H9 (cell line): ENCODE measurements at regions not wholly inside any gene's neighbourhood (a gene's known extent, or its start where the extent isn't known, plus 50 kb on each side); places are given as distances from the start of the nearest gene placed in this dataset.

Source experiments
- DNase-seq: peaks from one replicate; pipeline ENCODE4 v3.0.0-alpha.2; 2017
- H2AFZ ChIP-seq: one replicate; pipeline ENCODE4 v1.6.1; 2013; ENCODE audit warnings: mild to moderate bottlenecking, low read length, control low read depth, moderate library complexity
- H2AK5ac ChIP-seq: 2 replicates; pipeline ENCODE4 v1.6.1; 2013; ENCODE audit warnings: low read length, control low read depth, mixed read lengths; ENCODE audit not compliant: insufficient read length
- H2BK120ac ChIP-seq: one replicate; pipeline ENCODE4 v1.6.1; 2013; ENCODE audit warnings: low read depth, mild to moderate bottlenecking, low read length, control low read depth, inconsistent platforms; ENCODE audit not compliant: poor library complexity, severe bottlenecking
- H2BK12ac ChIP-seq: 2 replicates; pipeline ENCODE4 v1.6.1; 2013; ENCODE audit warnings: low read length, control low read depth, mixed read lengths, low read depth; ENCODE audit not compliant: insufficient read length
- H2BK15ac ChIP-seq: 2 replicates; pipeline ENCODE4 v1.6.1; 2013; ENCODE audit warnings: low read depth, low read length, control low read depth
- H2BK20ac ChIP-seq: one replicate; pipeline ENCODE4 v1.6.1; 2013; ENCODE audit warnings: low read depth, mild to moderate bottlenecking, low read length, control low read depth, inconsistent platforms; ENCODE audit not compliant: poor library complexity, severe bottlenecking
- H2BK5ac ChIP-seq: 2 replicates; pipeline ENCODE4 v1.6.1; 2013; ENCODE audit warnings: low read length, control low read depth, mixed read lengths; ENCODE audit not compliant: insufficient read length
- H3K14ac ChIP-seq: 2 replicates; pipeline ENCODE4 v1.6.1; 2013; ENCODE audit warnings: low read length, control low read depth; ENCODE audit not compliant: insufficient read depth
- H3K18ac ChIP-seq: 2 replicates; pipeline ENCODE4 v1.6.1; 2013; ENCODE audit warnings: low read depth, mild to moderate bottlenecking, mixed read lengths, low read length, control low read depth; ENCODE audit not compliant: insufficient read length
- H3K23ac ChIP-seq: 2 replicates; pipeline ENCODE4 v1.6.1; 2013; ENCODE audit warnings: low read length, control low read depth, mixed read lengths, low read depth; ENCODE audit not compliant: insufficient read length
- H3K23me2 ChIP-seq: 2 replicates; pipeline ENCODE4 v1.6.1; 2013; ENCODE audit warnings: low read depth, mild to moderate bottlenecking, mixed read lengths, low read length, control low read depth; ENCODE audit not compliant: insufficient read length, poor library complexity, severe bottlenecking
- H3K27ac ChIP-seq: 2 replicates; pipeline ENCODE4 v1.5.1; 2013; ENCODE audit warnings: low read length, control low read depth, mixed read lengths, low read depth; ENCODE audit not compliant: insufficient read length
- H3K27me3 ChIP-seq: 2 replicates; pipeline ENCODE4 v1.6.1; 2013; ENCODE audit warnings: low read length, control low read depth, inconsistent platforms; ENCODE audit not compliant: insufficient read depth
- H3K4ac ChIP-seq: 2 replicates; pipeline ENCODE4 v1.6.1; 2013; ENCODE audit warnings: low read depth, mild to moderate bottlenecking, control low read depth, inconsistent platforms, low read length, moderate library complexity
- H3K4me1 ChIP-seq: 2 replicates; pipeline ENCODE4 v1.6.1; 2013; ENCODE audit warnings: low read length, control low read depth, inconsistent platforms; ENCODE audit not compliant: insufficient read depth
- H3K4me2 ChIP-seq: 2 replicates; pipeline ENCODE4 v1.6.1; 2013; ENCODE audit warnings: low read length, control low read depth, mixed read lengths; ENCODE audit not compliant: insufficient read length, insufficient read depth
- H3K56ac ChIP-seq: 2 replicates; pipeline ENCODE4 v1.6.1; 2013; ENCODE audit warnings: low read depth, mild to moderate bottlenecking, mixed read lengths, low read length, control low read depth; ENCODE audit not compliant: insufficient read length
- H3K79me1 ChIP-seq: 2 replicates; pipeline ENCODE4 v1.6.1; 2013; ENCODE audit warnings: low read depth, mild to moderate bottlenecking, moderate library complexity, low read length, control low read depth, inconsistent platforms; ENCODE audit not compliant: insufficient read depth, poor library complexity, severe bottlenecking
- H3K79me2 ChIP-seq: 2 replicates; pipeline ENCODE4 v1.6.1; 2013; ENCODE audit warnings: low read length, control low read depth, inconsistent platforms; ENCODE audit not compliant: insufficient read depth
- H3K9ac ChIP-seq: 2 replicates; pipeline ENCODE4 v1.6.1; 2013; ENCODE audit warnings: low read length, control low read depth, mixed read lengths; ENCODE audit not compliant: insufficient read length; ENCODE audit errors: extremely low read depth
- H3K9me3 ChIP-seq: one replicate; pipeline ENCODE4 v1.6.1; 2013; ENCODE audit warnings: low read depth, low read length, inconsistent platforms; ENCODE audit not compliant: control insufficient read depth
- H3T11ph ChIP-seq: one replicate; pipeline ENCODE4 v1.6.1; 2013; ENCODE audit warnings: mild to moderate bottlenecking, low read length, control low read depth, inconsistent platforms
- H4K20me1 ChIP-seq: one replicate; pipeline ENCODE4 v1.6.1; 2013; ENCODE audit not compliant: control insufficient read depth, insufficient read length, insufficient read depth
- H4K5ac ChIP-seq: 2 replicates; pipeline ENCODE4 v1.6.1; 2013; ENCODE audit warnings: low read depth, mild to moderate bottlenecking, mixed read lengths, low read length, control low read depth; ENCODE audit not compliant: insufficient read length
- H4K8ac ChIP-seq: replicated peaks from 2 replicates; pipeline ENCODE4 v1.6.1; 2013; ENCODE audit warnings: low read length, control low read depth, mixed read lengths, low read depth; ENCODE audit not compliant: insufficient read length
- H4K91ac ChIP-seq: 2 replicates; pipeline ENCODE4 v1.6.1; 2013; ENCODE audit warnings: low read depth, mild to moderate bottlenecking, moderate library complexity, mixed read lengths, low read length, control low read depth; ENCODE audit not compliant: insufficient read length
- H3K27ac Mint-ChIP-seq, 3 experiments: 2 replicates in 2 of 3; 3 replicates in 1 of 3; pipeline ENCODE4 v1.8.0; 2020 to 2021; ENCODE audit warnings: mixed read lengths in 3 of 3, mild to moderate bottlenecking in 1 of 3, moderate library complexity in 1 of 3
- H3K27me3 Mint-ChIP-seq: 2 replicates; pipeline ENCODE4 v1.8.0; 2021; ENCODE audit warnings: low read depth, mild to moderate bottlenecking, moderate library complexity, mixed read lengths
- H3K36me3 Mint-ChIP-seq, 3 experiments: 2 replicates in 2 of 3; 3 replicates in 1 of 3; pipeline ENCODE4 v1.8.0; 2020 to 2021; ENCODE audit warnings: low read depth in 3 of 3, mixed read lengths in 3 of 3; ENCODE audit not compliant: insufficient read depth in 1 of 3
- H3K4me1 Mint-ChIP-seq, 2 experiments: 2 replicates each; pipeline ENCODE4 v1.8.0; 2020; ENCODE audit warnings: mixed read lengths in 2 of 2
- H3K4me3 Mint-ChIP-seq, 2 experiments: 2 replicates in 1 of 2; 3 replicates in 1 of 2; pipeline ENCODE4 v1.8.0; 2020 to 2021; ENCODE audit warnings: mild to moderate bottlenecking in 2 of 2, mixed read lengths in 2 of 2, moderate library complexity in 1 of 2
- H3K9me3 Mint-ChIP-seq, 2 experiments: 2 replicates in 1 of 2; 3 replicates in 1 of 2; pipeline ENCODE4 v1.8.0; 2020; ENCODE audit warnings: mild to moderate bottlenecking in 2 of 2, mixed read lengths in 2 of 2, moderate library complexity in 1 of 2
- WGBS: extraction: QIAGEN DNeasy Blood & Tissue Kit; methylation state at CpG from one replicate; pipeline ENCODE4 v1.1.7; 2013; ENCODE audit warnings: missing lambda C conversion rate, low lambda C conversion rate, mixed read lengths; ENCODE audit not compliant: insufficient read length; ENCODE audit errors: extremely low coverage; 5-methylcytosine and 5-hydroxymethylcytosine counted together
- TF ChIP-seq, protein P1 (sequence below): fragments of 200-600 bp; sonication (generic); conservative IDR thresholded peaks from 3 replicates; pipeline ENCODE4 v1.8.0; 2021; ENCODE audit warnings: antibody characterized with exemption, mild to moderate bottlenecking

GRCh38 chr4:126752702-126753101, 880.1 kb upstream of the INTU start:
- no peaks in the 10 kb centered on the region for H3K79me2 ChIP-seq
- H4K91ac ChIP-seq = no peak overlapping the region
- H2BK12ac ChIP-seq = no peak overlapping the region
- Mint-ChIP-seq H3K9me3 (no peaks in the 10 kb centered on the region; a peak in 1 of 5 replicates), H3K27ac (no peak overlapping the region; a peak in 1 of 7 replicates), H3K4me1 (no peaks in the 10 kb centered on the region), H3K36me3 (no peaks in the 10 kb centered on the region), H3K27me3 (no peaks in the 10 kb centered on the region), H3K4me3 (no peak overlapping the region)
- H4K8ac ChIP-seq = no peak overlapping the region
- H3T11ph ChIP-seq = no peak overlapping the region
- no peak overlapping the region for H3K27ac ChIP-seq
- H3K9me3 ChIP-seq = no peaks in the 10 kb centered on the region
- H3K4me1 ChIP-seq = no peaks in the 10 kb centered on the region
- no peaks in the 10 kb centered on the region for H3K23me2 ChIP-seq
- no peak overlapping the region for H3K18ac ChIP-seq
- H3K27me3 ChIP-seq = no peaks in the 10 kb centered on the region
- H3K14ac ChIP-seq = no peak overlapping the region
- H2BK5ac ChIP-seq = no peak overlapping the region
- no peak overlapping the region for H3K23ac ChIP-seq
- H2AFZ ChIP-seq = no peak overlapping the region
- no peak overlapping the region for H2AK5ac ChIP-seq
- H4K20me1 ChIP-seq = no peaks in the 10 kb centered on the region
- H3K9ac ChIP-seq = no peak overlapping the region
- no peak overlapping the region for H4K5ac ChIP-seq
- no peak overlapping the region for H2BK120ac ChIP-seq
- H2BK20ac ChIP-seq = no peak overlapping the region
- no peaks in the 10 kb centered on the region for H3K79me1 ChIP-seq
- H3K4ac ChIP-seq = no peak overlapping the region
- DNase-seq = no peak
- no CpG with 5 or more reads among the region's 4 CpGs for WGBS
- no peak overlapping the region for H3K4me2 ChIP-seq
- no peak overlapping the region for H2BK15ac ChIP-seq
- TF ChIP-seq, protein P1, sequence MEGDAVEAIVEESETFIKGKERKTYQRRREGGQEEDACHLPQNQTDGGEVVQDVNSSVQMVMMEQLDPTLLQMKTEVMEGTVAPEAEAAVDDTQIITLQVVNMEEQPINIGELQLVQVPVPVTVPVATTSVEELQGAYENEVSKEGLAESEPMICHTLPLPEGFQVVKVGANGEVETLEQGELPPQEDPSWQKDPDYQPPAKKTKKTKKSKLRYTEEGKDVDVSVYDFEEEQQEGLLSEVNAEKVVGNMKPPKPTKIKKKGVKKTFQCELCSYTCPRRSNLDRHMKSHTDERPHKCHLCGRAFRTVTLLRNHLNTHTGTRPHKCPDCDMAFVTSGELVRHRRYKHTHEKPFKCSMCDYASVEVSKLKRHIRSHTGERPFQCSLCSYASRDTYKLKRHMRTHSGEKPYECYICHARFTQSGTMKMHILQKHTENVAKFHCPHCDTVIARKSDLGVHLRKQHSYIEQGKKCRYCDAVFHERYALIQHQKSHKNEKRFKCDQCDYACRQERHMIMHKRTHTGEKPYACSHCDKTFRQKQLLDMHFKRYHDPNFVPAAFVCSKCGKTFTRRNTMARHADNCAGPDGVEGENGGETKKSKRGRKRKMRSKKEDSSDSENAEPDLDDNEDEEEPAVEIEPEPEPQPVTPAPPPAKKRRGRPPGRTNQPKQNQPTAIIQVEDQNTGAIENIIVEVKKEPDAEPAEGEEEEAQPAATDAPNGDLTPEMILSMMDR = no peak
- H3K56ac ChIP-seq = no peak overlapping the region
